SJCRH30 (cell line): ENCODE measurements at regions not wholly inside any gene's neighbourhood (a gene's known extent, or its start where the extent isn't known, plus 50 kb on each side); places are given as distances from the start of the nearest gene placed in this dataset.
"Not testable (repeated sequence)": the region's sequence is repeated elsewhere in the genome, so short reads cannot be mapped to it uniquely, and the experiment has no call there.

ENCODE experiments used
- DNase-seq, 2 experiments: peaks; one replicate each; pipeline ENCODE4 v3.0.0-alpha.2; 2015 to 2020
- H3K27ac ChIP-seq: fragments of 250-450 bp; sonication (Bioruptor Pico); 2 replicates; pipeline ENCODE4 v1.5.1; 2020; ENCODE audit warnings: mild to moderate bottlenecking, moderate library complexity
- H3K27me3 ChIP-seq: fragments of 250-450 bp; sonication (Bioruptor Pico); 2 replicates; pipeline ENCODE4 v1.5.1; 2020; ENCODE audit warnings: mild to moderate bottlenecking, moderate library complexity
- H3K36me3 ChIP-seq: fragments of 250-450 bp; sonication (Bioruptor Pico); 2 replicates; pipeline ENCODE4 v1.5.1; 2020; ENCODE audit warnings: mild to moderate bottlenecking, moderate library complexity
- H3K4me1 ChIP-seq: fragments of 250-450 bp; sonication (Bioruptor Pico); 2 replicates; pipeline ENCODE4 v1.5.1; 2020; ENCODE audit warnings: mild to moderate bottlenecking, moderate library complexity
- H3K4me3 ChIP-seq: fragments of 250-450 bp; sonication (Bioruptor Pico); 2 replicates; pipeline ENCODE4 v1.5.1; 2020; ENCODE audit warnings: mild to moderate bottlenecking, moderate library complexity
- H3K9me3 ChIP-seq: fragments of 250-450 bp; sonication (Bioruptor Pico); replicated peaks from 2 replicates; pipeline ENCODE4 v1.5.1; 2020; ENCODE audit warnings: mild to moderate bottlenecking, moderate library complexity

GRCh38 chr3:196147116-196147515 is 64.1 kb downstream of the ZDHHC19 start:
- Histone ChIP-seq H3K27ac (no peak overlapping the region), H3K4me1 (0 out of 2 replicates have a peak, but pooled peaks cover 3% of the 10 kb centered on the region), H3K4me3 (no peak overlapping the region), H3K27me3 (no peaks in the 10 kb centered on the region), H3K36me3 (no peaks in the 10 kb centered on the region), H3K9me3 (0 out of 2 replicates have a peak, but pooled peaks cover 2% of the 10 kb centered on the region)
- no peak for DNase-seq

GRCh38 chr3:196145468-196146262 is 63.8 kb upstream of the TFRC start:
- 0 out of 2 replicates have a peak, but pooled peaks cover 2% of the 10 kb centered on the region for H3K9me3 ChIP-seq
- no peak for DNase-seq
- no peak overlapping the region for H3K27ac ChIP-seq
- no peaks in the 10 kb centered on the region for H3K36me3 ChIP-seq
- H3K27me3 ChIP-seq, result no peaks in the 10 kb centered on the region
- no peak overlapping the region for H3K4me3 ChIP-seq
- 0 out of 2 replicates have a peak, but pooled peaks cover 3% of the 10 kb centered on the region for H3K4me1 ChIP-seq

- no peak overlapping the region for H3K4me3 ChIP-seq
- H3K27ac ChIP-seq, result no peak overlapping the region
- H3K36me3 ChIP-seq, result no peaks in the 10 kb centered on the region
- DNase-seq, result no peak
- no peaks in the 10 kb centered on the region for H3K9me3 ChIP-seq
- 0 out of 2 replicates have a peak, but pooled peaks cover 3% of the 10 kb centered on the region for H3K4me1 ChIP-seq
- no peaks in the 10 kb centered on the region for H3K27me3 ChIP-seq
Observed at GRCh38 chr3:196144383-196145105, 62.7 kb upstream of the TFRC start.

- Histone ChIP-seq H3K27ac (no peak overlapping the region), H3K9me3 (no peaks in the 10 kb centered on the region)
Observed at GRCh38 chr3:196143708-196144382, 62.0 kb upstream of the TFRC start.

GRCh38 chr3:196142202-196142956 is 60.5 kb upstream of the TFRC start:
- no peak overlapping the region for H3K27ac ChIP-seq
- no peak overlapping the region for H3K4me3 ChIP-seq
- H3K4me1 ChIP-seq, result 0 out of 2 replicates have a peak, but pooled peaks cover 3% of the 10 kb centered on the region

More at GRCh38 chr3:196143708-196144382, 62.0 kb upstream of the TFRC start:
- no peak for DNase-seq
- Histone ChIP-seq H3K27me3 (no peaks in the 10 kb centered on the region), H3K36me3 (no peaks in the 10 kb centered on the region), H3K4me3 (no peak overlapping the region), H3K4me1 (0 out of 2 replicates have a peak, but pooled peaks cover 3% of the 10 kb centered on the region)

GRCh38 chr3:196141866-196142201 is 59.9 kb upstream of the TFRC start:
- Histone ChIP-seq H3K4me1 (0 out of 2 replicates have a peak, but pooled peaks cover 3% of the 10 kb centered on the region), H3K27me3 (no peaks in the 10 kb centered on the region), H3K27ac (no peak overlapping the region), H3K36me3 (no peaks in the 10 kb centered on the region), H3K4me3 (no peak overlapping the region), H3K9me3 (no peaks in the 10 kb centered on the region)
- no peak for DNase-seq

More at GRCh38 chr3:196142202-196142956, 60.5 kb upstream of the TFRC start:
- DNase-seq, result no peak
- H3K9me3 ChIP-seq, result no peaks in the 10 kb centered on the region
- no peaks in the 10 kb centered on the region for H3K36me3 ChIP-seq
- no peaks in the 10 kb centered on the region for H3K27me3 ChIP-seq

- no peaks in the 10 kb centered on the region for H3K36me3 ChIP-seq
- 0 out of 2 replicates have a peak, but pooled peaks cover 3% of the 10 kb centered on the region for H3K4me1 ChIP-seq
- no peak overlapping the region for H3K27ac ChIP-seq
- H3K4me3 ChIP-seq, result no peak overlapping the region
- no peak for DNase-seq
- H3K9me3 ChIP-seq, result no peaks in the 10 kb centered on the region
- H3K27me3 ChIP-seq, result no peaks in the 10 kb centered on the region
Observed at GRCh38 chr3:196141052-196141865, 59.4 kb upstream of the TFRC start.

GRCh38 chr3:196140224-196140623 is 58.3 kb upstream of the TFRC start:
- Histone ChIP-seq H3K9me3 (no peaks in the 10 kb centered on the region), H3K36me3 (no peaks in the 10 kb centered on the region), H3K27me3 (no peaks in the 10 kb centered on the region), H3K27ac (no peak overlapping the region), H3K4me1 (0 out of 2 replicates have a peak, but pooled peaks cover 3% of the 10 kb centered on the region), H3K4me3 (no peak overlapping the region)
- no peak for DNase-seq

GRCh38 chr3:196139281-196139680 is 57.4 kb upstream of the TFRC start:
- no peak overlapping the region for H3K27ac ChIP-seq
- 0 out of 2 replicates have a peak, but pooled peaks cover 3% of the 10 kb centered on the region for H3K4me1 ChIP-seq
- no peak for DNase-seq
- no peaks in the 10 kb centered on the region for H3K36me3 ChIP-seq
- H3K9me3 ChIP-seq, result no peaks in the 10 kb centered on the region
- H3K27me3 ChIP-seq, result no peaks in the 10 kb centered on the region
- H3K4me3 ChIP-seq, result no peak overlapping the region

GRCh38 chr3:196138482-196139254 is 56.8 kb upstream of the TFRC start:
- H3K4me3 ChIP-seq, result no peak overlapping the region
- H3K9me3 ChIP-seq, result no peaks in the 10 kb centered on the region
- H3K27ac ChIP-seq, result no peak overlapping the region
- H3K36me3 ChIP-seq, result no peaks in the 10 kb centered on the region
- no peak for DNase-seq
- 0 out of 2 replicates have a peak, but pooled peaks cover 3% of the 10 kb centered on the region for H3K4me1 ChIP-seq
- H3K27me3 ChIP-seq, result no peaks in the 10 kb centered on the region

GRCh38 chr3:196136640-196136989 is 54.7 kb upstream of the TFRC start:
- not testable (repeated sequence) for H3K9me3 ChIP-seq, H3K4me3 ChIP-seq, DNase-seq, H3K4me1 ChIP-seq, H3K27ac ChIP-seq, H3K27me3 ChIP-seq, H3K36me3 ChIP-seq

- peak in 1 of 2 experiments; percentile 7 for DNase-seq
- Histone ChIP-seq H3K4me3 (no peak overlapping the region), H3K9me3 (no peaks in the 10 kb centered on the region), H3K27me3 (no peaks in the 10 kb centered on the region), H3K36me3 (no peaks in the 10 kb centered on the region), H3K27ac (no peak overlapping the region), H3K4me1 (no peaks in the 10 kb centered on the region)
Observed at GRCh38 chr3:196135693-196136639, 54.1 kb upstream of the TFRC start.
